ENCODE measurements at regions not wholly inside any gene's neighbourhood (a gene's known extent, or its start where the extent isn't known, plus 50 kb on each side); places are given as distances from the start of the nearest gene placed in this dataset.

- no peaks in the 10 kb centered on the region for H3K79me1 ChIP-seq (ENCODE audit: insufficient read depth, low read depth, low read length, poor library complexity, severe bottlenecking)
- DNase-seq, result no peak
- H3K9me3 Mint-ChIP-seq, result no peaks in the 10 kb centered on the region
- H4K91ac ChIP-seq (ENCODE audit: insufficient read length, low read depth, low read length), result no peak overlapping the region
- H3K4ac ChIP-seq (ENCODE audit: low read depth, low read length), result no peak overlapping the region
- no peak overlapping the region for H2BK120ac ChIP-seq (ENCODE audit: low read depth, low read length, poor library complexity, severe bottlenecking)
- no peak for TF ChIP-seq CTCF (conservative IDR thresholded peaks at IDR 0.05)
- H2BK5ac ChIP-seq (ENCODE audit: insufficient read length, low read length), result no peak overlapping the region
- H2AK5ac ChIP-seq (ENCODE audit: insufficient read length, low read length), result no peak overlapping the region
- no peak overlapping the region for H2AFZ ChIP-seq (ENCODE audit: low read length)
- no peak overlapping the region for H3K27ac Mint-ChIP-seq
- no peaks in the 10 kb centered on the region for H4K20me1 ChIP-seq (ENCODE audit: control insufficient read depth, insufficient read depth, insufficient read length)
- H3K27me3 ChIP-seq (ENCODE audit: insufficient read depth, low read length), result no peaks in the 10 kb centered on the region
- H3K14ac ChIP-seq (ENCODE audit: insufficient read depth, low read length), result no peak overlapping the region
- WGBS (ENCODE audit: extremely low coverage, insufficient read length, low lambda C conversion rate), result no CpG with 5 or more reads among the region's 1 CpG
- H3K27me3 Mint-ChIP-seq (ENCODE audit: low read depth), result no peaks in the 10 kb centered on the region
- no peaks in the 10 kb centered on the region for H3K23me2 ChIP-seq (ENCODE audit: insufficient read length, low read depth, low read length, poor library complexity, severe bottlenecking)
- H3K4me3 Mint-ChIP-seq, result no peak overlapping the region
- H2BK12ac ChIP-seq (ENCODE audit: insufficient read length, low read depth, low read length), result no peak overlapping the region
- H3K56ac ChIP-seq (ENCODE audit: insufficient read length, low read depth, low read length), result no peak overlapping the region
- no peak overlapping the region for H3K18ac ChIP-seq (ENCODE audit: insufficient read length, low read depth, low read length)
- H2BK20ac ChIP-seq (ENCODE audit: low read depth, low read length, poor library complexity, severe bottlenecking), result no peak overlapping the region
- no peak overlapping the region for H2BK15ac ChIP-seq (ENCODE audit: low read depth, low read length)
- H3K9ac ChIP-seq (ENCODE audit: extremely low read depth, insufficient read length, low read length), result no peak overlapping the region
- no peaks in the 10 kb centered on the region for H3K79me2 ChIP-seq (ENCODE audit: insufficient read depth, low read length)
- H3K9me3 ChIP-seq (ENCODE audit: control insufficient read depth, low read depth, low read length), result no peaks in the 10 kb centered on the region
- no peak overlapping the region for H3K23ac ChIP-seq (ENCODE audit: insufficient read length, low read depth, low read length)
- H3T11ph ChIP-seq (ENCODE audit: low read length), result no peak overlapping the region
- no peak overlapping the region for H3K27ac ChIP-seq (ENCODE audit: insufficient read length, low read depth, low read length)
- H3K4me1 ChIP-seq (ENCODE audit: insufficient read depth, low read length), result no peaks in the 10 kb centered on the region
- H3K36me3 Mint-ChIP-seq (ENCODE audit: insufficient read depth in 1 of 3, low read depth in 3 of 3), result no peaks in the 10 kb centered on the region
- H3K4me2 ChIP-seq (ENCODE audit: insufficient read depth, insufficient read length, low read length), result no peak overlapping the region
- no peak overlapping the region for H4K8ac ChIP-seq (replicated peaks; ENCODE audit: insufficient read length, low read depth, low read length)
- peaks cover under 1 to 1% of the 10 kb centered on the region in 2 experiments; a peak in 2 of 4 replicates for H3K4me1 Mint-ChIP-seq
- no peak overlapping the region for H4K5ac ChIP-seq (ENCODE audit: insufficient read length, low read depth, low read length)
Measured at GRCh38 chr5:109987355-109987754, 297.6 kb downstream of the MAN2A1 start.

Measured in H9 (cell line).